Fibroblast of lung (primary cell): ENCODE measurements at regions not wholly inside any gene's neighbourhood (a gene's known extent, or its start where the extent isn't known, plus 50 kb on each side); places are given as distances from the start of the nearest gene placed in this dataset.

Experiments
- DNase-seq, 2 donors: peaks; one replicate each; pipeline versions ENCODE4 v3.0.0 to v3.0.0-alpha.2; 2010; ENCODE audit warnings: low read depth in 2 of 2
- H2AFZ ChIP-seq: 2 replicates; pipeline ENCODE4 v1.5.1; 2012; ENCODE audit warnings: low read length, control low read depth, inconsistent platforms
- H3K27ac ChIP-seq: 2 replicates; pipeline ENCODE4 v1.5.1; 2011; ENCODE audit warnings: low read length, control low read depth; ENCODE audit not compliant: insufficient read depth
- H3K27me3 ChIP-seq: 2 replicates; pipeline ENCODE4 v1.5.1; 2011; ENCODE audit warnings: mild to moderate bottlenecking, low read length; ENCODE audit not compliant: control insufficient read depth, insufficient read depth
- H3K36me3 ChIP-seq: 2 replicates; pipeline ENCODE4 v1.5.1; 2011; ENCODE audit warnings: low read length; ENCODE audit not compliant: control insufficient read depth, insufficient read depth
- H3K4me1 ChIP-seq: 2 replicates; pipeline ENCODE4 v1.5.1; 2011; ENCODE audit warnings: low read length; ENCODE audit not compliant: control insufficient read depth, insufficient read depth; ENCODE audit errors: extremely low read depth
- H3K4me2 ChIP-seq: 2 replicates; pipeline ENCODE4 v1.5.1; 2011; ENCODE audit warnings: low read length, control low read depth; ENCODE audit not compliant: insufficient read depth; ENCODE audit errors: extremely low read depth
- H3K4me3 ChIP-seq, 4 experiments: fragments of 200-600 bp in 1 of 4; sonication (generic) in 1 of 4; replicated peaks in 1 of 4; 2 replicates each; pipeline ENCODE4 v1.5.1; 2011 to 2016; ENCODE audit warnings: low read length in 4 of 4, low read depth in 3 of 4, mild to moderate bottlenecking in 3 of 4, control low read depth in 2 of 4, inconsistent platforms in 1 of 4, mixed read lengths in 1 of 4; ENCODE audit not compliant: insufficient read depth in 1 of 4; ENCODE audit errors: control extremely low read depth in 1 of 4
- H3K79me2 ChIP-seq: 2 replicates; pipeline ENCODE4 v1.5.1; 2012; ENCODE audit warnings: mild to moderate bottlenecking, low read length, inconsistent platforms; ENCODE audit not compliant: control insufficient read depth, insufficient read depth
- H3K9ac ChIP-seq: 2 replicates; pipeline ENCODE4 v1.5.1; 2011; ENCODE audit warnings: mild to moderate bottlenecking, low read length, control low read depth; ENCODE audit not compliant: insufficient read depth
- H3K9me3 ChIP-seq: 2 replicates; pipeline ENCODE4 v1.5.1; 2012; ENCODE audit warnings: low read depth, low read length; ENCODE audit not compliant: control insufficient read depth, insufficient read depth
- H4K20me1 ChIP-seq: 2 replicates; pipeline ENCODE4 v1.5.1; 2011; ENCODE audit warnings: low read length; ENCODE audit not compliant: control insufficient read depth, insufficient read depth; ENCODE audit errors: extremely low read depth
- CTCF ChIP-seq, 2 donors: IDR thresholded peaks in 1 of 2; conservative IDR thresholded peaks in 1 of 2; 1 replicate in 1 of 2; 2 replicates in 1 of 2; pipeline ENCODE4 v1.5.1; 2011 to 2012; ENCODE audit warnings: low read length in 2 of 2, control low read depth in 1 of 2, inconsistent platforms in 1 of 2, low read depth in 1 of 2, mild to moderate bottlenecking in 1 of 2
- EZH2 ChIP-seq: IDR thresholded peaks from 2 replicates; pipeline ENCODE4 v1.5.1; 2012; ENCODE audit warnings: low read length, control low read depth, mild to moderate bottlenecking; ENCODE audit errors: missing control alignments

- Histone ChIP-seq H3K9me3 (no peaks in the 10 kb centered on the region), H3K9ac (no peak overlapping the region), H3K27me3 (no peaks in the 10 kb centered on the region), H3K4me3 (no peak overlapping the region), H3K79me2 (no peaks in the 10 kb centered on the region), H3K4me2 (no peak overlapping the region), H3K36me3 (no peaks in the 10 kb centered on the region), H2AFZ (no peak overlapping the region), H3K4me1 (no peaks in the 10 kb centered on the region), H3K27ac (no peak overlapping the region), H4K20me1 (no peaks in the 10 kb centered on the region)
- TF ChIP-seq CTCF (conservative IDR thresholded peaks at IDR 0.05 in 1 of 2, IDR thresholded peaks at IDR 0.05 in 1 of 2; ENCODE audit: low read depth in 1 of 2, low read length in 2 of 2) (no peak), EZH2 (no peak)
- no peak for DNase-seq
These were observed 316.8 kb downstream of the BCL11B start for GRCh38 chr14:98955036-98955740.

GRCh38 chr14:98955741-98956070 lies 316.3 kb downstream of the BCL11B start:
- Histone ChIP-seq H3K4me2 (no peak overlapping the region), H3K9me3 (no peaks in the 10 kb centered on the region), H3K36me3 (no peaks in the 10 kb centered on the region), H3K27me3 (no peaks in the 10 kb centered on the region), H3K79me2 (no peaks in the 10 kb centered on the region), H3K4me1 (no peaks in the 10 kb centered on the region), H4K20me1 (no peaks in the 10 kb centered on the region), H3K9ac (no peak overlapping the region), H2AFZ (no peak overlapping the region), H3K27ac (no peak overlapping the region), H3K4me3 (no peak overlapping the region)
- no peak for DNase-seq
- no peak for TF ChIP-seq EZH2

- no peaks in the 10 kb centered on the region for H3K9me3 ChIP-seq
- H3K36me3 ChIP-seq = no peaks in the 10 kb centered on the region
- no peaks in the 10 kb centered on the region for H3K79me2 ChIP-seq
- H2AFZ ChIP-seq = no peak overlapping the region
- no peaks in the 10 kb centered on the region for H4K20me1 ChIP-seq
- H3K27me3 ChIP-seq = no peaks in the 10 kb centered on the region
- no peak overlapping the region for H3K27ac ChIP-seq
- H3K4me1 ChIP-seq = no peaks in the 10 kb centered on the region
- H3K4me3 ChIP-seq = no peak overlapping the region
- no peak for DNase-seq
- H3K9ac ChIP-seq = no peak overlapping the region
- TF ChIP-seq CTCF (conservative IDR thresholded peaks at IDR 0.05 in 1 of 2, IDR thresholded peaks at IDR 0.05 in 1 of 2; ENCODE audit: low read depth in 1 of 2, low read length in 2 of 2) (no peak), EZH2 (no peak)
- no peak overlapping the region for H3K4me2 ChIP-seq
These were observed 315.8 kb downstream of the BCL11B start for GRCh38 chr14:98956181-98956580.
